ENCODE measurements at regions not wholly inside any gene's neighbourhood (a gene's known extent, or its start where the extent isn't known, plus 50 kb on each side); places are given as distances from the start of the nearest gene placed in this dataset.

- no peak for DNase-seq (ENCODE audit: low spot score)
These were observed 51.9 kb upstream of the OTOL1 start for GRCh38 chr3:161444694-161445077.

DNA sequence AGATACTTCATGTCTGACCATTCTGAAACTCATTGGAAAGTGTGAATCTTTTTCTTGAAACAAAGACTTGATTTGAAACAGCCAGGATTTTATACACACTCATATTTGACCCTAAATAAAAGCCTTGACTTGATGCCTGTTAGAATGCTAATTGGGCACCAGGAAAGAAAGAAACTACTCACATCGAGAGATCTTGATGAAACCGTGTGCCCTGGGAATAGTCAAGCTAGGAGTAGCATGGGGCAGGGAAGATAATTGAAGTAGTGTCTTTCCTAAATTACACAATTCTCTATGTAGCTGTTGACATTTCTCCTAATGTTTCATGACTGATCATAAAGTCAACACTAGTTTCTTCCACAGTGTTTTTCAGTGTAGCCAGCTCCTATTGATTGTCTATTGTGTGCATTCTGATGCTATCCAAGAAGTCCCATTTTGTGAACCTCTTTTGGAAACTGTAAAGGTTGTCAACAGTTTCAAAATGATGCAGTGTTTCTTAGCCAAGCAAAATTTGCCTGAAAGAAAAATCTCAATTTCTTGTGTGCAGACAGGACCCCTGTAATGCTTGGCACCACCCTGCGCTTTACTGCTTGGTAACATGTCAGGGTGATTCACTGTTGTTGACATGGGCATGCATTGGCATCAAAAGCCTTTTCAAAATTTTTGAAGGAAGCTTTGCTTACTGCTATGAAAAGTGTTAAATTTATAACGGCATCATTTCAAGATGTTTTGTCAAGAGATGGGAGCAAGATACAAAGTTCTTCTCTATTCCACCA, 52.5 kb upstream of the OTOL1 start:
- DNase-seq (ENCODE audit: low spot score), result no peak

DNA sequence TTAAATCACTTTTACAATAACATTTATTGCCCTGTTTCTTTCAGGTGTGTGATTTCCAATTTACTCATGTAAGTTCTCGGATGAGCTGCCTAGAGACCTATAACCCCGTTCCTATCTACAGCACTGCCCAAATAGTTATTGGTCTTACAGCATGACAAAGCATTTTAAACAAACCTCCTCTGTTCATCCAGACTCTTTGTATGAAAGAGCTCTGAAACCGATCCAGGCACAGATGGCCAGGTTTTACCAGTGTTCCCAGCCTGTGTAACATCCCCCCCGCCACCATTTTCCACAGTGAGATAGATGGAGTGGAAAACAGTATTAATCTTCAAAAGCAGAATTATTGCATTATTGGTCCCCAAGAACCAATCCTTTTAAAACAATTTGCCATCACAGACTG, 59.0 kb upstream of the SPTSSB start:
- no peak for DNase-seq (ENCODE audit: low spot score)

DNA sequence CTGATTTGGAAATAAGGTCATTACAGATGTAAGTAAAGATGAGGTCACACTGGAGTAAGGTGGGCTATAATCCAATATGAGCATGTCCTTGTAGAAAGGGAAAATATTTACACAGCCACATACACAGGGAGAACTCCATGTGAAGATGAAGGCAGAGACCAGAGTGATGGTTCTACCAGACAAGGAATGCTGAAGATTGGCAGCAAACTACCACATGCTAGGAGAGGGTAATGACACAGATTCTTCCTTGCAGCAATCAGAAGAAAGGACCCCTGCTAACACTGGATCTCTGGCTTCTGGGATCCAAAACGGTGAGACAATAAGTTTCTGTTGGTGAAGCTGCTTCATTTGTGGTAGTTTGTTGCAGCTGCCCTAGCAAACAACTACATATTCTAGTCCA, 56.0 kb upstream of the SPTSSB start:
- no peak for DNase-seq (ENCODE audit: low spot score)

GRCh38 chr3:161426758-161427157, 55.4 kb upstream of the SPTSSB start:
- no peak for DNase-seq (ENCODE audit: low spot score)

- peak; percentile 61 for DNase-seq (ENCODE audit: low spot score)
These were observed 52.7 kb upstream of the SPTSSB start for GRCh38 chr3:161423911-161424522.

- no peak for DNase-seq (ENCODE audit: low spot score)
These were observed 50.9 kb upstream of the SPTSSB start for GRCh38 chr3:161422171-161422700.
